ENCODE measurements at regions not wholly inside any gene's neighbourhood (a gene's known extent, or its start where the extent isn't known, plus 50 kb on each side); places are given as distances from the start of the nearest gene placed in this dataset.

DNA sequence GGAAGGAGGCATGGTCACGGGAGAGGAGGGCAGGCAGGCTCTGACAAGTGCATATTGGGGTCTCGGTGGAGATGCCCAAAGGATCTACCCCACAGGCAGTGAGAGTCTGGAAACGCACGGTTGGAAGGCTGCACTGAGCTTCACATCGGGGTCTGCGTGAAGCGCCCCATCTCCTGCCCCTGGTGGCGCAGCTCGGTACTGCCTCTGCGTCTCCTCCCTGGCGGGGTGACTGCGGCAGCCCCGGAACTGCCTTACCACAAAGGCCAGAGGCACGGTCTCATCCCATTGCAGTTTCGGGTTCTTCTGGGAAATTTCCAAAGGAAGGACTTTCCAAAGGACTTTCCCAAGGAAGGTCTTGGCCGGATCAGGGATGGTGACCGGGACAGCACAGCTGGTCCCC lies 69.2 kb upstream of the AJAP1 start:
- H3K4me2 ChIP-seq: no peak overlapping the region
- peaks cover 6% of the 10 kb centered on the region for H3K27me3 ChIP-seq (ENCODE audit: insufficient read depth, low read depth)
- TF ChIP-seq, protein P1, sequence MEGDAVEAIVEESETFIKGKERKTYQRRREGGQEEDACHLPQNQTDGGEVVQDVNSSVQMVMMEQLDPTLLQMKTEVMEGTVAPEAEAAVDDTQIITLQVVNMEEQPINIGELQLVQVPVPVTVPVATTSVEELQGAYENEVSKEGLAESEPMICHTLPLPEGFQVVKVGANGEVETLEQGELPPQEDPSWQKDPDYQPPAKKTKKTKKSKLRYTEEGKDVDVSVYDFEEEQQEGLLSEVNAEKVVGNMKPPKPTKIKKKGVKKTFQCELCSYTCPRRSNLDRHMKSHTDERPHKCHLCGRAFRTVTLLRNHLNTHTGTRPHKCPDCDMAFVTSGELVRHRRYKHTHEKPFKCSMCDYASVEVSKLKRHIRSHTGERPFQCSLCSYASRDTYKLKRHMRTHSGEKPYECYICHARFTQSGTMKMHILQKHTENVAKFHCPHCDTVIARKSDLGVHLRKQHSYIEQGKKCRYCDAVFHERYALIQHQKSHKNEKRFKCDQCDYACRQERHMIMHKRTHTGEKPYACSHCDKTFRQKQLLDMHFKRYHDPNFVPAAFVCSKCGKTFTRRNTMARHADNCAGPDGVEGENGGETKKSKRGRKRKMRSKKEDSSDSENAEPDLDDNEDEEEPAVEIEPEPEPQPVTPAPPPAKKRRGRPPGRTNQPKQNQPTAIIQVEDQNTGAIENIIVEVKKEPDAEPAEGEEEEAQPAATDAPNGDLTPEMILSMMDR (conservative IDR thresholded peaks at IDR 0.05; ENCODE audit: low read depth, low read length): peak; percentile 52
- no peak overlapping the region for H3K9ac ChIP-seq
- no peaks in the 10 kb centered on the region for H3K4me1 ChIP-seq (ENCODE audit: low read depth, poor library complexity, severe bottlenecking)
- H4K20me1 ChIP-seq (ENCODE audit: insufficient read depth): no peaks in the 10 kb centered on the region
- H2AFZ ChIP-seq (ENCODE audit: low read depth): no peak overlapping the region
- H3K36me3 ChIP-seq (ENCODE audit: insufficient read depth): no peaks in the 10 kb centered on the region
- no peak overlapping the region for H3K27ac ChIP-seq
- no peaks in the 10 kb centered on the region for H3K79me2 ChIP-seq (ENCODE audit: insufficient read depth, low read depth)
- H3K4me3 ChIP-seq (IDR thresholded peaks at IDR 0.05; ENCODE audit: insufficient read depth, low read depth, low read length): no peak overlapping the region

DNA sequence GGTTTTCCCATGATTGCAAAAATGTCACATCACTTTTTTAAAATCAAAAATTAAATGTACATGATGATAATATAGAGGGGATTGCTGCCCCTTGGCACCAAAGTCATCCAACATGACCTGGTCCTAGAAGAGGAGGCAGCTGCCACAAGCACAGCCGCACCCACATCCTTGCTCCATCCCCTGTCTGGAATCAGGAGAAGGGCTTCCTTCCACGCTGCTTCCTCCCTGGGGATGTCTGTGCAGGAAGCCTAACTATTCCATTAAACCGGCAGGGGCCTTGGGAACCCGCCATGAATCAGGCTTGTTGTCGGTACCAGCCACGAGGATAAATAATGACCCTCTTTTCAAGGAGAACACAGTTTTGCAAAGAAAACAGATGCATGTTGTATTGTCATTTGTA lies 68.7 kb upstream of the AJAP1 start:
- H3K4me1 ChIP-seq (ENCODE audit: low read depth, poor library complexity, severe bottlenecking): no peaks in the 10 kb centered on the region
- H2AFZ ChIP-seq (ENCODE audit: low read depth): no peak overlapping the region
- peaks cover 10% of the 10 kb centered on the region for H3K27me3 ChIP-seq (ENCODE audit: insufficient read depth, low read depth)
- no peaks in the 10 kb centered on the region for H3K79me2 ChIP-seq (ENCODE audit: insufficient read depth, low read depth)
- H3K36me3 ChIP-seq (ENCODE audit: insufficient read depth): no peaks in the 10 kb centered on the region
- no peak overlapping the region for H3K4me2 ChIP-seq
- no peak overlapping the region for H3K4me3 ChIP-seq (IDR thresholded peaks at IDR 0.05; ENCODE audit: insufficient read depth, low read depth, low read length)
- no peaks in the 10 kb centered on the region for H4K20me1 ChIP-seq (ENCODE audit: insufficient read depth)
- no peak overlapping the region for H3K9ac ChIP-seq
- H3K27ac ChIP-seq: no peak overlapping the region
- TF ChIP-seq, protein P1 (conservative IDR thresholded peaks at IDR 0.05; ENCODE audit: low read depth, low read length): no peak

DNA sequence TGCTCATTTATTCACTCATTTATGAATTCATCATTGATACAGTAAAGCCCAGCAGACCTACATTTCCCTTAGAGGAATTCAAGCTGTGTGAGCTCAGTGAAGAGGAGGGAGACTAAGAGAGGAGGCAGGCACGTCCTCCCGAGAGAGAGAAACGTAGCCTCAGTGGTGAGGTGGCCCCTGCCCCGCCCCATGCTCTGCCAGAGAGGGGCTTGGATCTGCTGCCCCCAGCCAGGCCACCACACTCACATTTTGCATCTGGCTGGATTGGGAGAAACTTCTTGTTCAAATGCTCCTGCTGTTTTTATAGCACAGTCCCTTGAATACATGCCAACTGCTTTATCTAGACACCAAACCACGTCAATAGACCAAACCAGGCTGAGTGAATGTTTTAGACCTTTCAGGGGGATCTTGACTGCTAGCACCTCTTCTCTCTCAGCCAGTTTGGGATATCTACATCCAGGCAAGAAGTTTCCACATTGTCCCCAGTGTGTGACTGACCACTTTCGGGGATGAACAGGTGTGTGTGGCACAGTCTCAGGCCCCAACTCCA lies 67.7 kb upstream of the AJAP1 start:
- Histone ChIP-seq H3K4me2 (no peak overlapping the region), H4K20me1 (ENCODE audit: insufficient read depth) (no peaks in the 10 kb centered on the region), H3K79me2 (ENCODE audit: insufficient read depth, low read depth) (no peaks in the 10 kb centered on the region), H2AFZ (ENCODE audit: low read depth) (no peak overlapping the region), H3K9ac (no peak overlapping the region), H3K27me3 (ENCODE audit: insufficient read depth, low read depth) (peaks cover 13% of the 10 kb centered on the region), H3K4me3 (IDR thresholded peaks at IDR 0.05; ENCODE audit: insufficient read depth, low read depth, low read length) (no peak overlapping the region), H3K36me3 (ENCODE audit: insufficient read depth) (no peaks in the 10 kb centered on the region), H3K4me1 (ENCODE audit: low read depth, poor library complexity, severe bottlenecking) (no peaks in the 10 kb centered on the region), H3K27ac (no peak overlapping the region)
- TF ChIP-seq, protein P1 (conservative IDR thresholded peaks at IDR 0.05; ENCODE audit: low read depth, low read length): no peak

DNA sequence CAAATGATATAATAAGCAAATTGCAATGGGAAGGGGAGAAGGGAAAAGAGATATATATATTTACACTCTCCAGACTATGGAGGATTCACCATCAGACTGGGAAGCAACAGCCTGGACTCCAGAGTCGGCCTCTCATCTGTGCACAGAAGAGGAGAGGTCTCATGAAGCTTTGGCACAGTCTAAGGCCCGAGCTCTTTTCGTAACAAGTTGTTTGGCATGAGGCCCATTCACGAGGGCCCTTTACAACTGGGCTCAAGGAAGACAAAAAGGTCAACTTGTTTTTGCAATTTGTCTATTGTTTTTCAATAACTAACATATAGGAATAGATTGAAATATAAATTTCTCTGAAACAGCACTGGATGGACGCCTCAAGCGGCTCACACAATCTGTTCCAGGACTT lies 66.7 kb upstream of the AJAP1 start:
- H2AFZ ChIP-seq (ENCODE audit: low read depth): no peak overlapping the region
- H3K79me2 ChIP-seq (ENCODE audit: insufficient read depth, low read depth): no peaks in the 10 kb centered on the region
- TF ChIP-seq, protein P1 (conservative IDR thresholded peaks at IDR 0.05; ENCODE audit: low read depth, low read length): no peak
- no peak overlapping the region for H3K27ac ChIP-seq
- H3K4me1 ChIP-seq (ENCODE audit: low read depth, poor library complexity, severe bottlenecking): no peaks in the 10 kb centered on the region
- H3K4me2 ChIP-seq: no peak overlapping the region
- H4K20me1 ChIP-seq (ENCODE audit: insufficient read depth): no peaks in the 10 kb centered on the region
- H3K9ac ChIP-seq: no peak overlapping the region
- H3K27me3 ChIP-seq (ENCODE audit: insufficient read depth, low read depth): peaks cover 13% of the 10 kb centered on the region
- H3K4me3 ChIP-seq (IDR thresholded peaks at IDR 0.05; ENCODE audit: insufficient read depth, low read depth, low read length): no peak overlapping the region
- no peaks in the 10 kb centered on the region for H3K36me3 ChIP-seq (ENCODE audit: insufficient read depth)
